GM18508 (cell line): ENCODE measurements at regions not wholly inside any gene's neighbourhood (a gene's known extent, or its start where the extent isn't known, plus 50 kb on each side); places are given as distances from the start of the nearest gene placed in this dataset.

ENCODE experiments used
- ATAC-seq: cut with Tn5 transposase; IDR thresholded peaks from one replicate; pipeline ENCODE4 v1.9.1; 2021; ENCODE audit warnings: moderate number of reproducible peaks; ENCODE audit not compliant: insufficient read depth, unreplicated experiment

DNA sequence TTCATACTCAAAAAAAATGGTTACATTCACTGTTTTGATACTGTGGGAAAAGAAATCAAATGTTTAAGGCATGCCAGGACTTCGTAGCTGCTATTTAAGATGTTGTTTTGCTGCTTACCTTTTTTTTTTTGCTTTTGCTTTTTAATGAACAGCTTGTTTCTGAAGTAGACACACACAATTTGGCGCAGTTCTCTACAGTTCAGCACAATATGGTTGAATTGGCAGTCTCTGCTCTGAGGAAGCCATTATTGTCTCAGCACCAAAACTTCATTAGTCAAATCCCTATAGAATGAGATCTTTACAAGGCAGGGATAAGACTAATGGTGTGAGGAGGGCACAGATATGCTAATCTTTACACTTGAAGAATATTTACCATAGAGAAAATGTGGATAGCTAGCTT, 197.6 kb downstream of the SLITRK5 start:
- ATAC-seq, result no peak

DNA sequence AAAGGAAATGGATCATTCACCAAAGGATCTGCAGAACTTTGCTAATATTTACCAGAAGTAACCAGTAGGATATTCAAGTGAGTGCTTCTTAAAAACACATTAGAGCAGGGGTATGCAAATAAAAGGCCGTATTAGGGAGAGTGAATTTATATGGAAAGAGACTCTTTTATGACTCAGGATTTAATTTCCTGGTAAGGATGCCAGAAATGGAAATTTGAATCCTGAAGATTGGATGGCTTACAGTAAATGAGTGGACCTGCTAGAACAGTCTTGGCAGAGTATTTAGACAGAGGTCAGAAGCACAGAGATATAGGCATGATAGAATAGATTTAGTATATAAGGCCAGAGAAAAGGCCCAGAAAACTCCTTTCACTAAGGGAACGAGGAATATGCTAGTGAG, 201.6 kb downstream of the SLITRK5 start:
- ATAC-seq, result no peak

DNA sequence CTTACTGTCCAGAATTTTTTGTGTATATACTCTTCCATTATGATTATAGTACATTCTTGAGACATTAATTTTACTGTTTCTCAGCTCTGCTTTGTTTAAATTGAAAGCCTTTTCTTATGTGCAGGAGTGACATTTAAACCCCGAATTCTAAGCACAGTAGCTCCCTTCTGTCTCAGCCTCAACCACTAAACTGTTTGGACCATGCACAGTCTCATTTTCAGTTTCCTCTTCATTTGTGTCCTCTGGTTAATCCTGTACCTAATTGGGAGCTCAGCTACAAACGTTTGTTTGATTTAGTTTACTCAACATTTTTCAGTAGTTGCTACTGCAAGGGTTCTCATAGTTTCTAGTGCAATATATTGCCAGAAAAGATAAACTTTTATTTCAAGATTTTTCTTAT, 206.3 kb downstream of the SLITRK5 start:
- ATAC-seq, result no peak

DNA sequence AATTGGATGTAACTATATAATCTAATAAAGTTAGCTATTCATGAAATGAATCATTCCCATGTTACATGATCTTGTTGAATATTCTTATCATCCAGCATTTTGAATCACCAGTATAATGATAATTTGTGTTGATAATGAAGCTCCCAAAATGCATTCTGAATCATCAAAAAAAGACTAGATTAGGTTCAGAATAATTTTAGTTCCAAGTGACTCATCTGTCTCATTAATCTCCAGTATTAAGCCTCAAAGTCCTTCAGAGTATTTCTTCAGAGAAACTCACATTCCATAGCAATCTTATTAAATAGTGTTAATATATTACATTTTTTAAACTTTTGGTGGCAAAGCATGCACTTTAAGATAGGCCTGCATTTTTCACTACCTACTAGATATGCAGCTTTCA, 207.5 kb downstream of the SLITRK5 start:
- no peak for ATAC-seq

DNA sequence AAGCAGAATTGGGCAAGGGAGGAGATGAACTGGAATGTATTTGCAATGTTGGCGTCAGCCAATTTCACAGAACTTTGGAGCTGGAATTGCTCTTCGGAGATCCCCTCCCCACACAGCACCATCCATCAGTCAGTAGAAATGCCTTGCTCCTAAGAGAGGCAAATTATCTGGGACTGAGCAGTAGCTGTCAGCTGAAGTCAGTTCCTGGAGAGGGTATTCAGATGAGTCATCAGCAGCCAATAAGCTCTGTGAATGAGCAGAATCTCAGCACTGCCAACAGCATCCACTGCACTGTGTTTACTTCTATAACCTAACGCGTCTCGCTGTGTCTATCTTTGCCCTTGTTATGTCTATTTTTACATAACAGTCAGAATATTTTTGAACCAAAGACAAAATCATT, 213.7 kb downstream of the SLITRK5 start:
- no peak for ATAC-seq

DNA sequence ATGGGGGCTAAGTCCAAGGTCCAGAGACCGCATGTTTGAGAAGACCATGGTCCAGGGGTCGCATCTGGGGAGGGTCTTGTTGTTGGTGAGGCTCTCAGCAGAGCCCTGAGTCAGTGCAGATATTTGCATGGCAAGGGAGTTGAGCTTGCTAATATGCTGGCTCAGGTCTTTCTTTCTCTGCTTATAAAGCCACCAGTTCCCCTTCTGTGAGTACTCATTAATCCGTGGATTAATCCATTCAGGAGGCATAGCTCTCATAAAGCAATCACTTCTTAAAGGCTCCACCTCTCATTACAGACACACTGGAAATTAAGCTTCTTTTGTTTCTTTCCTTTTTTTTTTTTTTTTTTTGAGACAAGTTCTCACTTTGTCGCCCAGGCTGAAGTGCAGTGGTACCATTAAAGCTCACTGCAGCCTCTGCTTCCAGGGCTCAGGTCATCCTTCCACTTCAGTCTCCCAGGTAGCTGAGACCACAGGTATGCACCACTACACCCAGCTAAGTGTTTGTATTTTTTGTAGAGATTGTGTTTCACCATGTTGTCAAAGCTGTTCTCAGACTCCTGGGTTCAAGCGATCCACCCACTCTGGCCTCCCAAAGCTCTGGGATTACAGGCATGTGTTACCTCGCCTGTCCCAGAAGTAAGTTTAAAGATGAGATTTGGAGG, 216.4 kb downstream of the SLITRK5 start:
- ATAC-seq, result no peak

DNA sequence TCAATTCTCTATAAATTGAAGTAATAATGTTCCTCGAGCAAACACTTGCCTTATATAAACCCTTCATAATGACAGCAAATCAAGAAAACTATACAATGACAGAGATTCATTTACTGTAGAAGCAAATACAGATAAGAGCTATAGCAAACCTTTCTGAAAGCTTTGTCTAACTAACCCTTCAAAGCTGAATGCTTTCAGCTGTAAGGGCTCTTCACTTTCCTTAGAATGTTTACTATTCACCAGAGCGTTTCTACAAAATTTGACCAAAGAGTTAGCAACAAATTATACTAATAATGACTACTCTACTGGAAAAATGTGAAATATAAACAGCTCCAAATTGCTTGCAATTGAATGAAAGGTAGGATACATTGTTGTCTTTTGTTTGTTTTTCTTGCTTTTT, 218.1 kb downstream of the SLITRK5 start:
- no peak for ATAC-seq

DNA sequence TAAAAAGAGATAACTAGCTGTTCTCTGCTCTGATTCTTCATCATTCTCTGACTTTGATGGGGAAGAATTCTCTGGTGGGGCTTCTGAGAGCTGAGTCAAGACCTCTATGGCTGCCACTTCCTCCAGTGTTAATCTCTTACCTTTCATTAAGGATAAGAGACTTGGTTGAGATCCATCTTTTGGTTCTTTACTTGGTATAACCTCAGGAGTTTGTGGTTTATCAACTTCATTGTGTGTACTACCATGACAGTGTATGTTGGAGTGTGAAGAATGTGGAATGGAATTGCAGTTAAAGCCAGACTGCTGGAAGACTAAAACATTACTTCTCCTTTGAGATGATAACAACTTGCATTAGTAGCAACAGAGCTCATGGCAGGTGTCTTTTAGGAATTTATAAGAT, 222.0 kb downstream of the SLITRK5 start:
- no peak for ATAC-seq

DNA sequence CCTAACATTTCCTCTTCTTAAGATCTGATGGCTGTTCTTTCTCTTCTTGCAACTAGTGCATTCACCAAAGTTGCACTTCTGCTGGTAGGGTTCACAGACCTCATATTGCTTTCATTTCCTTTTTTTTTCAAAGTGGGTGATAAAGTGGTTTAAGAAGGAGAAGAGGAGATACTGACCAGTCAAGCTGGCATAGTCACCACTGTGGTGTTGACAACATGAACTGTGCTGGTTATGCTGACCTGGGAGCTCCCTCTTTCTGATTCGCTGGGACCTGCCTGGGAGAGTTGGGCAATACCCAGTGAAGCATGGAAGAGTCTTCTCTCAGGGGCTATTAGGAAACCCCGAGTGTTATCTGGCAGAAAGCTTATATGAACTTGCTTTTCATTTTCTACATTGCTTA, 222.9 kb downstream of the SLITRK5 start:
- ATAC-seq, result no peak

DNA sequence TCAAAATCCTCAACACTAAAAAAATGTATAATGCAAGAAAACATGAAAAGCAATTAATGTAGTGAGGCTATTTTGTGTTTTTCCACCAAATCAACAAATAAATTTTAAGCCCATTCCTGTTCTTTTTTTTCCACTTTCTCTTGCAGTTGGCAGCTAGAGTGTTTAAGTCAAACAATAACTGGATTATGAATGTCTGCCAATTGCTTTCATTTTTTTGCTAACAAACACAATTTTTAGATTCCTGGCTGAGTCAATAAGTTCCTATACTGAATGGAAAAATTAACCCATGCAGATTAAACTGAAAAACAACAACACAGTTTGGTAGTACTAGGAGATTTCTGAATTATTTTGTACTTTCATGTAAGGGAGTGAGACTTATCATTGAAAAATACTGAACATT, 232.4 kb downstream of the SLITRK5 start:
- ATAC-seq, result no peak

DNA sequence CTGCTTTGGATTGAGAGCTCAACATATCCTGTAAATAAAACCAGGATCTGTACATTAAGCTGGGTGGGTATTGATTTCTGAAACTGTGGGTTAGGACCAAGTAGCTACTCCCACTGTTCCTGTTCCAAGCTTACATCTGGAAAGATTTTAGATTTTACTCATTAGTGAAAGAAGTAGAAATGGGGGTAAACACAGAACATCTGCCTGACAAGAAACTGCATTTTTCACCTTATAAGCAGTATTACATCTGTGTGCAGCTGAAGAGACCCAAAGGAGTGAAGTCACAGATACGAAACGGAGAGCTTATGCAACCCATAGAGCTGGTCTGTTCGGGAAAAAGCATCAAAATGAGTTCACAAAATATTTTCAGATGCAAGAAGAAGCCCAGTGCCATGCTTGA, 235.2 kb downstream of the SLITRK5 start:
- ATAC-seq, result no peak

DNA sequence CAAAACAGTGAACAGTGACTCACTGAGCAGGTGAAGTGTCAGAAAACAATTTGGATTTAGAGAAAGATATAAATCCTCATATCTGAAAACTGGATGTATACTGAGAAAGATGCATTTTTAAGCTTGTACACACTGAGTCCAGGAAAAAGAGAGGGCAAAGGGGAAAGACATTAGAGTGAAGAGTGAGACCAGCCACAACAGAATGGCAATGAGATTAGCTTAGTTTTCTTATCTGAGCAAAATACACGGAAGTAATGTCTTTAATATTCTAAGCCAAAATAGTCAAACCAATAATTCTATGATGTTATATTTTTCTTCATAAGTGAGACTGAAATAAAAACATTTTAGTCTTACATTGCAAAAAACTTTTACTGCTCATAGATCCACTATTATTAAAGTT, 236.0 kb downstream of the SLITRK5 start:
- no peak for ATAC-seq

DNA sequence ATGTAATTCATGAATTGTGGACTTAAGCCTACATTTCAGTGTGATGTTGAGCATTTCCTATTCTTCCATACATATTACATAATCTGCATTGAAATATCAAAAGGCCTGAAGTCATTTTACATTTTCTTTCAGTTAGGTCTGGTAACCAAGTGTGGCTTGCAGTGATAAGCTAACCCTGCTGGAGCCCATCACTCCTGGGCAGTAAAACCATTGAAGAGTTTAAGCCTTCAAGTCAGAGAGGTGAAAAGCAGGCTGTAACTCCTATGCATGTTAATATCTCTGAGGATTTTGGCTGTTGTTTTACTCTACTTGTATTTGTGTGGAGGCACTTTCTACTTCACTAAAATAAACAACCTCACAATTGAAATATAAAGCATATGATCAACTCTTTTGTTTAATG, 248.8 kb downstream of the SLITRK5 start:
- no peak for ATAC-seq

DNA sequence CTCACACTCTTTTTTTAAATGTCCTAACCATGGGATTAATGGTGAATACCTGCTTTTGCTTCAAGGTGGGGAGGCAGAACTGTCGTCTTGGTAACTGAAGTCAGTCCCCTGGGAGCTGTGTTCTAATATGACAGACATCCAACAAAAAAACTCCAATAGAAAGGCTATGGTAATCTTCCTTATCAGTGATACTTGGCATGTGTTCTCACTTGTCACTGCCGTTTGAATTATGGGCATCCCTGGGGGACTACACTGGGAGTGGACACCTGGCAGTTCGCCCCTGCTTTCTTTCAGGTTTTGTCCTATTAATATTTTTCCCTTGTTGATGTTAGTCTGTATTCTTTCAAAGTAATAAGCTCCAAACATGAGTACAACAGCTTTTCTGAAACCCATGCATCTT, 252.6 kb downstream of the SLITRK5 start:
- no peak for ATAC-seq

DNA sequence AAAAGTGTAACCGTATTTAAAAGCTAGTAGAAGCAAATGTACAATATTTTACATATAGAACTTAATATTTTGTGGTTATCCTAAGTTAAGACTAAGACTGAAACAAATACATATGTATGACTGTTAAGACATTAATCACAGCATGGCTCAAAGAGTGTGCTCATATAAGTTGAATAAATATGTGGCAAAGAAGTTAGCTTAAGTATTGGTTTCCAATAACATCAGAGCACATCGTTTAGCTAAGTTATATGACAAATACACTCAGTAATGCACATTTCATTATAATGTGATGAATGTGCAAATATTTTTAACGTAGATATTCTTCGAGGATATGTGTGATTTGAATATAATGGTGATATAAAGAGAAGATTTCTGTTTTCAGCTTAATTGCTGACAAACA, 253.8 kb downstream of the SLITRK5 start:
- ATAC-seq, result no peak

DNA sequence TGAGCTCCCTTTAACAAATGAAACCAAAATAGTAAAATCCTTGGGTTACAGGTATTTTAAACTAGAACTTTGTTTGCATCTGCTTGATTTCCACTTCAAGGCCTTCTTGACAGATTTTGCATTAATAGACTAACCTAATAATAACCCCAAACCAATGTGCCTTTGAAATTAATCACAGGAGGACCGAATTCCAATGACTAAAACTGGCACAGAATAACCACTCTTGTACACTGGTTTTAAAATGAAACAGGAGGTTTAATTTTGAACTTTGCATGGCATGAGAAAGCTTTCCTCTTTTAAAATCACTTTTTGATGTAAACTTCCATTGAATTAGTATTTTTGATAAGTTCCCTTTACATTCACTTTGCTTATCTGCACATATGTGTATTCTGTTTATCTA, 269.6 kb downstream of the SLITRK5 start:
- no peak for ATAC-seq

DNA sequence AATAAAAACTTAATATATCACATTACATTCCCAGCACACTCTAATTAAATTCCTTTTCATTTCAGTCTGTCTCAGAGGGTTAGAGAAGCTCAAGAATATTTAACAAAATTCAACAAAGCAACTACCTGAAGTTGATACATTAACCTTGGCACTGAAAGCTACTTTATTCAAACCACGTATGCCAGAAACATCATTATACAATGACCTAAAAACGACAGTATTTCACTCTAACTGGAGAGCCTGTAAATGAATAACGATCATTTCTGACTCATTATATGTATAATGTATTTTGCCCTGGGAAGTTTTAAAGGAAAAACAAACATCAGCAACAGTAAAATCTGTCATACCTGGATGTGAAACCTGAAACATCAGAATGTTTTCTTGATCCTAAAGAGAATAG, 270.1 kb downstream of the SLITRK5 start:
- ATAC-seq, result no peak

DNA sequence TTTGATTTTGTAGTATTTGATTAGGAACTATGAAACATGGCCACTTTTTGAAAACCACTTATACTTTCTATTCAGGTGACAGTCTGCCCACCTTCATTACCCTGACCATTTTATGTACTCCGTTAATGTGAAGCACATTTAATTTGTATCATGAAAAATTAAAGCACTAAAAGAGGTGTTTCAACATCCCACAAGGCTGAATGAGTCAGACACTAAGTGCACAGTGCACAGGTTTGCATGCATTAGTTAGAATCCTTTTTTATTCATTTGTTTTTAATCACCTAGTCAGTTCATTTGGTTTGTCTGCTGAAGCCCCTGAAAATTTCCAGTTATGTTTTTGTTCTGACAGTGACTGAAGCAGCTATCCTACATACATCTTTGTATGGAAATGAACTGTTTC, 271.0 kb downstream of the SLITRK5 start:
- ATAC-seq, result no peak

DNA sequence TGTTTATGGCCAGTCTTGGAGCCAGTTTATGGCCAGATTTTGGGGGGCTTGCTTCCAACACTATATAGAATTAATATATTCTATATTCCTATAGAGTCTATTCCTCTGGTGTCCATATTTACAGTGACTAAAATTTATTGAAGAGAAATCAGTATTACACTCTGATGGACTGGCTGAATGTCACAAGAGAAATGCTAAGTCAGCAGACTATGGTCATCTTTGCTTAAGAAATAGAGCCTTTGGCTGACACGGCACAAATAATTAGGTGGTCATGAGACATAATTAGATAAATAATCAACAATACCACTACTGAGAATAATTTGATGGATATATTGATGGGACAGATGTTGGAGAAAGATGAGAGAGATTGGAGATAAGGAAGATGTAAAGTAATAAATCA, 272.9 kb downstream of the SLITRK5 start:
- ATAC-seq, result no peak

DNA sequence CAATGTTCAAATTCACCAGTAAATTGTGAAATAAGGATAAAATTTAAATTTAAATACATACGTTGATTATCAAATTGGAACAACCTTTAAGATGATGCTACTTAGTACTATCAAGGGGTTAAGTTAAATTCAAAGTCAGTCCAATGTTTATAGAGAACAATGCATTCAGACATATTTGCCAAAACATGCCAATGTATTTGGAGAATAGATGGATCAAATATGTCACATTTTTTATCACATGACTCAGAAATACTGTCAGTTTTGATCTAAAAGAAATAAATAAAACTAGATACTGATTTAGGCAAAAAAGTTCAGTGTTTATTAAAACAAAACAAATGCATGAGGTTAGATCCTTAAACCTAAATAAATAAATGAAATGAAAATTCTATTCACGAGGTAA, 281.2 kb downstream of the SLITRK5 start:
- ATAC-seq, result no peak

DNA sequence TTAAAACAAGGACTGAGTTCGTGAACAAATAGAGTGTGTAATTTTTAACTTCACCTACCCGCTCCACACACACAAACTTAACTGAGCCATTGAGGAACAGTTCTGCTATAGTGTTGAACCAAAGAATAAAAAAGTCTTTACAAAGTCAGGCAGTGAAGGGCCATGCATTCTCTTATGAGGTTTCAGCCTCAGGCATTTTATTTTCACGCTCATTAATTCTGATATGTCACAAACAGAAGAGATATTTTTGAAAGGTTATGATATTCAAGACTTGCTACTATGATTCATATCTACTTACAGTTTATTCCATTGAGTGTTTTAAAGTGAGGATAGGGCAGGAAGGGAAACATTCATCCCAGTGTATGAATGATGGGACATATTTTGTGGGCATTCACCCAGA, 282.2 kb downstream of the SLITRK5 start:
- ATAC-seq, result no peak

DNA sequence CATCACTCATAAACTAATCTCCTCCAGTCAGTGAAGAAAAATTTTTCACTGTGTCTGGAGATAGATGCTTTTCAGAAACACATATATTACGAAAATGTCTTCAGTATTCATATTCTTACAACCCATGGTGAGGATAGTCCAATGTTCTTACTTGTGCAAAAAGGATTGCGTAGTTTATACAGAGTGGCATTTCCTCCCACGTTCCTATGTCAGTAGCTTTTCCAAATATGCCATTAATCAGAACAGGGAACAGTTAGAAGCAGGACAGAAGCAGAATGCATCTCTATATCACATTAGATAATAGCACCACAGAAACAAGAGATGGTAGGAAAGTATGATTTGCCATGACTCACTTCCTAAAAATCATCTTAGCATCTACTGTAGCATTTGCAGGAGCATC, 282.9 kb downstream of the SLITRK5 start:
- ATAC-seq, result no peak

DNA sequence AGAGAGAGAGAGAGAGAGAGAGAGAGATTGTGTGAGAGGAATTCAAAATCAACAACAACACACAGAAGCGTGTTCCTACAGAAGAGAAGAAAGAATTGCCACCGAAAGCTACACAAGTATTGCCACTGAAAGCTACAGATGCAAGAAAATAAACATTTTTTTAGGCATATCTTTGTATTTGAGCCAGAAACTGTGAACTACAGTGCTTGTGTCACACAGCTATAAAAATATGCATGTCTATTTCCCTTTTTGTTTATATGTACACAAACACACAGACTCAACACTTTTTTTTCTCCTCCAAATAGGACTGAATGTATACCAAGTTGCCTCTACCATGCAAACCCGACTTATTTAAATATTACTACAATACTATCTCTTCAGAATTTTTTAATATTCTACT, 290.4 kb downstream of the SLITRK5 start:
- ATAC-seq, result no peak
